ENCODE measurements at regions not wholly inside any gene's neighbourhood (a gene's known extent, or its start where the extent isn't known, plus 50 kb on each side); places are given as distances from the start of the nearest gene placed in this dataset.

GRCh38 chr14:23707415-23707814 is 71.3 kb downstream of the DHRS2 start:
- DNase-seq (ENCODE audit: low spot score) (no peak), ATAC-seq (ENCODE audit: low FRiP score) (no peak)
- TF ChIP-seq CTCF (IDR thresholded peaks at IDR 0.05), result no peak

DNA sequence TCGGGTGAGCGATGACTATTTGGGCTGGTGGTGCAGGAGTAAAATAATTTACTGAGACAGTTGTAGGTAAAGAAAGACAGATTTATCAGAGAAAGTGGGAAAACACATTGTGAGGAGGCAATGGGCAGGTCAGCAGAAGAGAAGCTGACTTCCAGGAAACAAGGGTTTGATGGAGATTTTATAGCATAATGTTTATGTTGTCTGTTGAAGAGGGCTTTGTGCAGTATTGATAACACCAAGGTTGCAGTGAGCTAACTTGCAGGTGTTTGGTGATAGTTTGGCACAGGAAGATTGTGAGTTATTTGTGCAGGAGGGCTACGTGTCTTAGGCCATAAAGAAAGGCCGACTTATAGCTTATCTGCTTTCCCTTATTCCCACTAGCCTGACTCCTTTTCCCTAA is 72.2 kb downstream of the DHRS2 start:
- TF ChIP-seq CTCF (IDR thresholded peaks at IDR 0.05), result no peak
- DNase-seq (ENCODE audit: low spot score), result no peak
- no peak for ATAC-seq (ENCODE audit: low FRiP score)

DNA sequence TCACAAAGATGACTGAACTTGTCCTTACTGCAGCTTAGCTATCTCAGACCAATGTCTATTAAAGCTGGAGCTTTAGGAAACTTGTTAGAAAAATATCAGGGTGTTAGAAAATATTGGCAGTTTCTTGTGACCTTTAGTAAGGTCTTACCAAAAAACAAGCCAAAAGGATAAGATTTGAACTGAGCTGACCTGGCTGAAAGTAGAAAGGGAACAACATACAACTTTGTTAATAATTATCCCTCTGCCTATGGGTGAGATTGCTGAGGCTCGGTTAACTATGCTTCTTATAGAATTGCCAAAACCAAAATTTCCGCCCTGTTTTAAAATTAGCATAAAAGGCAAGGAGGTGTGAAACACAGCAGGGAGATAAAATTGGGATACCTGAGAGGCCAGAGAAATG is 73.8 kb downstream of the DHRS2 start:
- TF ChIP-seq CTCF (IDR thresholded peaks at IDR 0.05), result no peak
- no peak for ATAC-seq (ENCODE audit: low FRiP score)

GRCh38 chr14:23712287-23712686 is 76.1 kb downstream of the DHRS2 start:
- DNase-seq (ENCODE audit: low spot score) (no peak), ATAC-seq (ENCODE audit: low FRiP score) (no peak)
- no peak for TF ChIP-seq CTCF (IDR thresholded peaks at IDR 0.05)

More for the DNA sequence above, 73.8 kb downstream of the DHRS2 start:
- DNase-seq (ENCODE audit: low spot score), result no peak

DNA sequence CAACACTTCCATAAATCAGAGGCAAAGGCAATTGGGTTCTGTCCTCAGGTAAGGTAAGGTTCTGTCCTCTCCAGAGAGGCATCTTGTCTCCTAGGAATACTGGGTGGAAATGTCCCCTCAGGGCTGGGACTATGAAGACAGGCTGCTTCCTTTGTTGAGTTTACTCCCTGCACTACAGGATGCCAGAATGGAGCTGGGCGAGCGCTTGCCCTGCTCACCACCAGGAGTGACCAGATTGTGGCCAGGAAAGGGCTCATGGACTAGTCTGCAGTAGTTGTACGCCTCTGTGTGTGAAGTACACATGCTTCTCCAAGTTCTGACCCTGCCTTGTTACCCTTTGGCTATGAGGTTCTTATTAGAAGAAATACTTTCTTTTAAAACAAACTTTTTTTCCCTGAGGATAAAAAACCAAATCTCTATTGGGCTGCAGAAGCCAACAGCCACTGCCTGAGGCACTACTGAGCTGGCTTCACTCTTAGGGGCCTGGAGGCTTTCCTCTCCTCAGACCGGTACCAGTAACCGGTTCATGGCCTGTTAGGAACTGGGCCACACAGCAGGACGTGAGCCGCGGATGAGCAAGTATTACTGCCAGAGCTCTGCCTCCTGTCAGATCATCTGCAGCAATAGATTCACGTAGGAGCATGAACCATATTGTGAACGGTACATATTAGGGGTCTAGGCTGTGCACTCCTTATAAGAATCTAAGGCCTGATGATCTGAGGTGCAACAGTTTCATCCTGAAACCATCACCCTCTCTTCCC is 83.2 kb downstream of the DHRS2 start:
- no peak for DNase-seq (ENCODE audit: low spot score)
- TF ChIP-seq CTCF (IDR thresholded peaks at IDR 0.05), result no peak
- no peak for ATAC-seq (ENCODE audit: low FRiP score)

DNA sequence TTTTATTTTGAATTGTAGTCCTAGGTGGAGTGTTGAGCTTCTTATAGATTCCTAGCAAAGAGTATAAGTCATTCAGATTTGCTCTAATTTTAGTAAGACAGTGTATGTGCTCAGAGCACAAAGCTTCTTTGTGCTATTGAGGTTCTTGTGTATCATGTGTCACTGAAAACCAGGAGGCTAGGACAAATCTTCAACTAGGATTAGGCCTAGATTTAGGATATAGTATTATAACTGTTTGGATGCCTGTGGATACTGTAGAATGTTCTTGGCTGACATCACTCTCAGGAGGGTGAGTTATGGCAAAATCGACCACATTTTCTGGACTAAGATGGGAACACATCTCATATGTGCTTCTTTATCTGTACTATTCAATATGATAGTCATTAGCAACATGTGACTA is 86.5 kb downstream of the DHRS2 start:
- no peak for TF ChIP-seq CTCF (IDR thresholded peaks at IDR 0.05)
- ATAC-seq (ENCODE audit: low FRiP score) (no peak), DNase-seq (ENCODE audit: low spot score) (no peak)

DNA sequence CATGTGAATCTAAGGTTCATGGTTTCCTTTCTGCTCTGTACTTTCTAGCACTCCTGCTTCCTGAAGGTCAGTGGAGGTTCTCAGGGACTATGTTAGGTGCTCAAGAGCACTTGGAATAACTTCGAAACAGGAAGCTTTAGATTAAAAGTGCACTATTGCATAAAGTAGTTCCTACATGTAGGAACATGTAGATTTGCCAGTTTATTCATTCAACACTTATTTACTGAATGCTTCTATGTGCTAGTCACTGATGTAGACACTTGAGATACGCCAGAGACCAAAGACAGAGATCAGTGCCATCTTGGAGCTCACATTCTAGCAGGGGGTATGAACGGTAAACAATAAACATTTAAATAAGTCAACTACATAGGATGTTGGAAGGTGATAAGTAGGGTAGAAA is 87.7 kb downstream of the DHRS2 start:
- no peak for DNase-seq (ENCODE audit: low spot score)
- TF ChIP-seq CTCF (IDR thresholded peaks at IDR 0.05), result no peak
- no peak for ATAC-seq (ENCODE audit: low FRiP score)
